Ovary (tissue), 7 donors: ENCODE measurements at regions not wholly inside any gene's neighbourhood (a gene's known extent, or its start where the extent isn't known, plus 50 kb on each side); places are given as distances from the start of the nearest gene placed in this dataset.

Experiments used
- DNase-seq, 5 donors: peaks; one replicate each; pipeline ENCODE4 v3.0.0-alpha.2; 2019 to 2020
- H3K27ac ChIP-seq, 2 donors: fragments of 200-600 bp; one replicate each; pipeline versions ENCODE4 v1.5.1 to v1.8.0; 2019 to 2022
- H3K27me3 ChIP-seq: fragments of 200-600 bp; one replicate; pipeline ENCODE4 v1.8.0; 2022
- H3K36me3 ChIP-seq: fragments of 200-600 bp; sonication (generic); one replicate; pipeline ENCODE4 v1.5.1; 2019
- H3K4me1 ChIP-seq: one replicate; pipeline ENCODE4 v1.8.1; 2013; ENCODE audit warnings: mild to moderate bottlenecking, moderate library complexity; ENCODE audit not compliant: insufficient read depth
- H3K4me3 ChIP-seq: fragments of 200-600 bp; sonication (generic); one replicate; pipeline ENCODE4 v1.5.1; 2017
- H3K9me3 ChIP-seq, 2 donors: fragments of 200-600 bp in 1 of 2; sonication (generic) in 1 of 2; one replicate each; pipeline versions ENCODE4 v1.5.1 to v1.8.1; 2013 to 2019; ENCODE audit warnings: mild to moderate bottlenecking in 1 of 2, moderate library complexity in 1 of 2
- EP300 ChIP-seq: sonication (generic); formaldehyde crosslinking; IDR thresholded peaks from one replicate; pipeline ENCODE4 v1.6.1; 2017; ENCODE audit warnings: antibody characterized with exemption
- POLR2A ChIP-seq: fragments of 450-650 bp; IDR thresholded peaks from one replicate; pipeline ENCODE4 v1.6.1; 2017; ENCODE audit warnings: antibody characterized with exemption, mild to moderate bottlenecking, moderate library complexity
- WGBS, 3 donors: extraction: QIAGEN DNeasy Blood & Tissue Kit in 1 of 3; methylation state at CpG; one replicate each; pipeline versions ENCODE4 v1.1.5 to v1.1.7; 2013 to 2017; 5-methylcytosine and 5-hydroxymethylcytosine counted together
- intact Hi-C, 4 donors: fragments of 100-400 bp; cut with DNase I; formaldehyde crosslinking; loops; one replicate each; pipeline versions ENCODE4 v1.11.0 to v1.15.1; 2022 to 2023
- TF ChIP-seq, protein P1 (sequence below), 3 donors: fragments of 450-650 bp in 2 of 3; fragments of 200-600 bp in 1 of 3; IDR thresholded peaks; one replicate each; pipeline versions ENCODE4 v1.5.1 to v1.8.0; 2016 to 2022; ENCODE audit warnings: antibody characterized with exemption in 3 of 3, mild to moderate bottlenecking in 1 of 3
- donor health status: DM: no; HTN: no; CAD: no; lungs with moderate emphysema.
- donor health status: DM: no; HTN: no; CAD: no.
- donor health status: Bipolar disorder and iron deficiency.
- donor health status: DM: no; HTN: no; CAD: no.
- donor health status: DM: yes; HTN: yes; CAD: no.

DNA sequence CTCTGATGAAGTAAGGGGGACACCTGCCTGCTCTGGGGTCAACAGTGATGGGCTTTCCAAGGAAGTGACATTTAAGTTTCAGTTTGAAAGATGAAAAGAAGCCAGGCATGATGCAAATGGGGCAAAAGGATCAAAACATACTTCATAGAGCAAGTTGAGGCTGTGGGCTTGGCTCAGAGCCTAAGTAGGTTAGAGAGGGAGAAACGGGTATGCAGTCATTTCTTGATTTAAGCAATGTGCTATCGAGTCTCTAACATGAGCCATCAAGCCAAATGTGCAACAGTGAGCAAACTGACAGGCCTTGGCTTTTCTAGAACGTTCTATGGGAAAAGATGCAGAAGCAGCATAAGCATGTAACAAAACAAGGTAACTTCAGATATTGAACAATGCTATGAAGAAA, 80.6 kb downstream of the ADRB2 start:
- Histone ChIP-seq H3K27ac (no peak overlapping the region), H3K4me3 (no peak overlapping the region), H3K36me3 (no peaks in the 10 kb centered on the region), H3K27me3 (no peaks in the 10 kb centered on the region), H3K9me3 (no peaks in the 10 kb centered on the region), H3K4me1 (no peaks in the 10 kb centered on the region)
- 72 to 78% (median 74%) methylated on average over 3 of the region's 3 CpGs for WGBS, 3 donors
- no peak for DNase-seq
- intact Hi-C loops, result no loop called here
- TF ChIP-seq, protein P1, sequence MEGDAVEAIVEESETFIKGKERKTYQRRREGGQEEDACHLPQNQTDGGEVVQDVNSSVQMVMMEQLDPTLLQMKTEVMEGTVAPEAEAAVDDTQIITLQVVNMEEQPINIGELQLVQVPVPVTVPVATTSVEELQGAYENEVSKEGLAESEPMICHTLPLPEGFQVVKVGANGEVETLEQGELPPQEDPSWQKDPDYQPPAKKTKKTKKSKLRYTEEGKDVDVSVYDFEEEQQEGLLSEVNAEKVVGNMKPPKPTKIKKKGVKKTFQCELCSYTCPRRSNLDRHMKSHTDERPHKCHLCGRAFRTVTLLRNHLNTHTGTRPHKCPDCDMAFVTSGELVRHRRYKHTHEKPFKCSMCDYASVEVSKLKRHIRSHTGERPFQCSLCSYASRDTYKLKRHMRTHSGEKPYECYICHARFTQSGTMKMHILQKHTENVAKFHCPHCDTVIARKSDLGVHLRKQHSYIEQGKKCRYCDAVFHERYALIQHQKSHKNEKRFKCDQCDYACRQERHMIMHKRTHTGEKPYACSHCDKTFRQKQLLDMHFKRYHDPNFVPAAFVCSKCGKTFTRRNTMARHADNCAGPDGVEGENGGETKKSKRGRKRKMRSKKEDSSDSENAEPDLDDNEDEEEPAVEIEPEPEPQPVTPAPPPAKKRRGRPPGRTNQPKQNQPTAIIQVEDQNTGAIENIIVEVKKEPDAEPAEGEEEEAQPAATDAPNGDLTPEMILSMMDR (IDR thresholded peaks at IDR 0.05), result no peak
- no peak for TF ChIP-seq POLR2A
- TF ChIP-seq EP300, result no peak

DNA sequence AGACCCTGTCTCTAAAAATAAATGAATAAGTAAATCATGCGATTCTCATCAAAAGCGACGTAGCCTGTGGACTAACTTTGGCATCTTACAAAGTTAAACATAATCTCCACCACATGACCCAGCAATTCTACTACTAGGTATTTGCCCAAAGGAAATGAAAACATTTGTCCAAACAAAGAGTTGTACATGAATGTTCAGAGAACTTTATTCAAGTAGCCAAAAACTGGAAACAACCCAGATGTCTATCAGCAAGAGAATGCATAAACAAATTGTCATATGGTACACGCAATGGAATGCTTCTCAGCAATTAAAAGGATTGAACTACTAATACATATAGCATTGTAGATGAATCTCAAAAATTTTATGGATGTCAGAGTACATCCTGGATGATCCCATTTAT, 82.6 kb downstream of the ADRB2 start:
- Histone ChIP-seq H3K4me1 (no peaks in the 10 kb centered on the region), H3K36me3 (no peaks in the 10 kb centered on the region), H3K4me3 (no peak overlapping the region), H3K9me3 (no peaks in the 10 kb centered on the region), H3K27me3 (no peaks in the 10 kb centered on the region), H3K27ac (no peak overlapping the region)
- DNase-seq, result no peak
- intact Hi-C loops, result no loop called here
- TF ChIP-seq POLR2A (no peak), EP300 (no peak)
- TF ChIP-seq, protein P1 (IDR thresholded peaks at IDR 0.05), result no peak
- WGBS, 3 donors, result 36 to 56% (median 45%) methylated on average over 4 of the region's 4 CpGs

DNA sequence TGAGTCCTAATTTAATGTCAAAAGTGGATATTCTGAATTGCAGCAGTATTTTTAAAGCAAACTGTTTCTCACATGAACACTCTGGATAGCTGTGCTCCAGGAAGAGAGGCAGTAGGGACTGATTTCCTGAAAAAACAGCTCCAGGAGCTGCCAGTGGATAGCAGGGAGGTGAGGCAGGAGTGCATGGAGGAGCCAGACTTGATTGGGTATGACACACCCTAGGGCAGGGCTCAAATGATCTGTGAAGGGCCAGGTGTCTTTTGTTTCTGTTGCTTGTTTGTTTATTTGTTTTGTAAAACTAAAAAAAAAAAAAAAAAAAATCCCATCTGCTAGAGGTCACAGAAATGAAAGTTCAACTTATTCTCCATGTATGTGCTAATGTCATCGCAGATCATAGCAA, 83.4 kb downstream of the ADRB2 start:
- Histone ChIP-seq H3K9me3 (no peaks in the 10 kb centered on the region), H3K4me3 (no peak overlapping the region), H3K27ac (no peak overlapping the region), H3K27me3 (no peaks in the 10 kb centered on the region), H3K4me1 (no peaks in the 10 kb centered on the region), H3K36me3 (no peaks in the 10 kb centered on the region)
- DNase-seq, result no peak
- 93 to 96% (median 94%) methylated on average over 1 of the region's 1 CpG for WGBS, 3 donors
- TF ChIP-seq, protein P1 (IDR thresholded peaks at IDR 0.05), result no peak
- TF ChIP-seq POLR2A (no peak), EP300 (no peak)
- intact Hi-C loops, result no loop called here

DNA sequence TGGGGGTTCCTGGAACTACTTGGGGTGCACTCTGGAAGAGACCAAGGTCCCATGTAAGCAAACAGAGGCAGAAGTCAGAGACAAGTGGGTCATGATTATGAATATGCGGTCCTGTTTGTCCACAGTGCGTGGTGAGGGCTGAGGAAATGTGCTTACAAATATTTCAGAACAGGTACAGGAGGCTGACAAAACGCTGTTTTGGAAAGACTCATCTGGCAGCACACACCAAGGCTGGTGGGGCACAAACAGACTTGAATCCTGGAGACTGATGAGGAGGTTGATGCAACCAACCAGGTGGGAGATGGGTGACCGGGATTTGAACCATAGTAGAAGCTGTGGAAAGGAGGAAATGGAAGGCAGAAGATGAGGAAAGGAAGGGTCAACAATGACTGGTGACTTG, 83.8 kb downstream of the ADRB2 start:
- Histone ChIP-seq H3K27ac (no peak overlapping the region), H3K4me3 (no peak overlapping the region), H3K36me3 (no peaks in the 10 kb centered on the region), H3K4me1 (no peaks in the 10 kb centered on the region), H3K27me3 (no peaks in the 10 kb centered on the region), H3K9me3 (no peaks in the 10 kb centered on the region)
- intact Hi-C loops, result no loop called here
- no peak for DNase-seq
- WGBS, 3 donors, result 86 to 87% (median 86%) methylated on average over 4 of the region's 4 CpGs
- TF ChIP-seq, protein P1 (IDR thresholded peaks at IDR 0.05), result no peak
- TF ChIP-seq POLR2A, result no peak
- no peak for TF ChIP-seq EP300
